AG04450 (cell line): ENCODE measurements at regions not wholly inside any gene's neighbourhood (a gene's known extent, or its start where the extent isn't known, plus 50 kb on each side); places are given as distances from the start of the nearest gene placed in this dataset.

Source experiments
- CTCF ChIA-PET: fragments of 300-600, 350-600 bp; formaldehyde crosslinking; extraction: SDS; loops from one replicate; lab custom pipeline; 2022; ENCODE audit warnings: antibody characterized with exemption, inconsistent platforms; lab: Charles Lee
- POLR2A ChIA-PET: fragments of 350-600 bp; formaldehyde crosslinking; extraction: SDS; loops from one replicate; lab custom pipeline; 2021; ENCODE audit warnings: antibody characterized with exemption, inconsistent platforms; lab: Yijun Ruan, JAX
- DNase-seq: peaks from one replicate; pipeline ENCODE4 v3.0.0-alpha.2; 2011; ENCODE audit warnings: low read depth, low spot score
- H3K27ac ChIP-seq: one replicate; pipeline ENCODE4 v1.5.1; 2012; ENCODE audit warnings: low read depth, low read length, control low read depth
- H3K27me3 ChIP-seq: one replicate; pipeline ENCODE4 v1.6.0; 2012; ENCODE audit warnings: low read length; ENCODE audit not compliant: control insufficient read depth, insufficient read depth
- H3K4me3 ChIP-seq: 2 replicates; pipeline ENCODE4 v1.5.1; 2011; ENCODE audit warnings: mild to moderate bottlenecking, low read depth, low read length, control low read depth
- H3K9me3 ChIP-seq: 2 replicates; pipeline ENCODE4 v1.5.1; 2012; ENCODE audit warnings: low read length; ENCODE audit not compliant: control insufficient read depth, insufficient read depth
- CTCF ChIP-seq: IDR thresholded peaks from 2 replicates; pipeline ENCODE4 v1.5.1; 2011; ENCODE audit warnings: low read depth, low read length, control low read depth, inconsistent platforms
- small RNA-seq: library from RNA; depleted of rRNA; stranded (forward); fragments of <200 nt; gene quantifications from one replicate; pipeline ENCODE3, GENCODE V24; 2012; ENCODE audit warnings: low read depth; ENCODE audit not compliant: insufficient read length

GRCh38 chr22:46097268-46097900 is 52.9 kb upstream of the PPARA start:
- ChIA-PET CTCF (no interaction called here), POLR2A (no interaction called here)
- no peak for TF ChIP-seq CTCF
- Histone ChIP-seq H3K4me3 (no peak overlapping the region), H3K27ac (no peak overlapping the region), H3K27me3 (no peaks in the 10 kb centered on the region), H3K9me3 (no peaks in the 10 kb centered on the region)
- no peak for DNase-seq

- Histone ChIP-seq H3K27me3 (no peaks in the 10 kb centered on the region), H3K4me3 (no peak overlapping the region), H3K9me3 (no peaks in the 10 kb centered on the region; the same call in 1 of the 2 replicates), H3K27ac (peak overlapping the region; percentile 11)
- ChIA-PET CTCF (no interaction called here), POLR2A (no interaction called here)
- DNase-seq, result no peak
- TF ChIP-seq CTCF, result no peak
These were observed 51.5 kb upstream of the PPARA start for GRCh38 chr22:46098525-46099475.

GRCh38 chr22:46099740-46100139 is 50.6 kb upstream of the PPARA start:
- CTCF ChIA-PET, result no interaction called here
- no peak for DNase-seq
- POLR2A ChIA-PET, result no interaction called here
- Histone ChIP-seq H3K4me3 (no peak overlapping the region), H3K27ac (no peak overlapping the region), H3K27me3 (no peaks in the 10 kb centered on the region), H3K9me3 (no peaks in the 10 kb centered on the region; the same call in 1 of the 2 replicates)
- no peak for TF ChIP-seq CTCF

GRCh38 chr22:46100401-46101105 is 49.8 kb upstream of the PPARA start:
- POLR2A ChIA-PET, result no interaction called here
- no peak for DNase-seq
- H3K27ac ChIP-seq, result no peak overlapping the region
- H3K27me3 ChIP-seq, result no peaks in the 10 kb centered on the region
- H3K4me3 ChIP-seq, result no peak overlapping the region
- H3K9me3 ChIP-seq, result no peaks in the 10 kb centered on the region; the same call in 1 of the 2 replicates
- CTCF ChIA-PET, result interaction anchor here (0.6 kb wide), 1 partner anchor 93 kb away, joined by 3 read pairs; no protein-coding TSS in a partner anchor
- no peak for TF ChIP-seq CTCF

Small RNA genes in the stretch of these regions (small RNA-seq; reads per million reads assigned to genes)
- 1.3 reads per million for gene MIR3619
